AG09319 (cell line): ENCODE measurements at regions not wholly inside any gene's neighbourhood (a gene's known extent, or its start where the extent isn't known, plus 50 kb on each side); places are given as distances from the start of the nearest gene placed in this dataset.

Experiments
- DNase-seq: peaks from one replicate; pipeline ENCODE4 v3.0.0-alpha.2; 2010; ENCODE audit warnings: low read depth; ENCODE audit errors: extremely low read depth
- TF ChIP-seq, protein P1 (sequence below): IDR thresholded peaks from 2 replicates; pipeline ENCODE4 v1.5.1; 2011; ENCODE audit warnings: low read depth, mild to moderate bottlenecking, inconsistent platforms, low read length, moderate library complexity

DNA sequence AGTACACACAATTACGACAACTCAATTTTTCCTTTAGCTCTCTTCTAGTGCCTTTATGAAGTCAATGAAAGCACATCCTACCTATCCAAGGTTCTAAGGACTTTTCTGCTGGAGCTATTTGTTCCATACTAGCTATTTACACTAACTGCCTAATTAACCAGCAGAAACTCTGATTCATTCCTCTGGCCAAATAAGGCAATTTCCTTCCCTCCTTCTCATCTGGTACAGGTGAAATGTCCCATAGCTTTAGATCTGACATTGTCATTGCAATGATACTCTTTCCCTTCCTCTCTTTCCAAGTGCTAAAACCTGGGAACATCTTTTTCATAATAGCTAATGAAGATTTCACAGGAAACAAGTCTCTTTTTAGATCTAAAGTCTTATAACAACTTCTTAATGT is 521.7 kb downstream of the SOX2 start:
- DNase-seq: no peak
- TF ChIP-seq, protein P1, sequence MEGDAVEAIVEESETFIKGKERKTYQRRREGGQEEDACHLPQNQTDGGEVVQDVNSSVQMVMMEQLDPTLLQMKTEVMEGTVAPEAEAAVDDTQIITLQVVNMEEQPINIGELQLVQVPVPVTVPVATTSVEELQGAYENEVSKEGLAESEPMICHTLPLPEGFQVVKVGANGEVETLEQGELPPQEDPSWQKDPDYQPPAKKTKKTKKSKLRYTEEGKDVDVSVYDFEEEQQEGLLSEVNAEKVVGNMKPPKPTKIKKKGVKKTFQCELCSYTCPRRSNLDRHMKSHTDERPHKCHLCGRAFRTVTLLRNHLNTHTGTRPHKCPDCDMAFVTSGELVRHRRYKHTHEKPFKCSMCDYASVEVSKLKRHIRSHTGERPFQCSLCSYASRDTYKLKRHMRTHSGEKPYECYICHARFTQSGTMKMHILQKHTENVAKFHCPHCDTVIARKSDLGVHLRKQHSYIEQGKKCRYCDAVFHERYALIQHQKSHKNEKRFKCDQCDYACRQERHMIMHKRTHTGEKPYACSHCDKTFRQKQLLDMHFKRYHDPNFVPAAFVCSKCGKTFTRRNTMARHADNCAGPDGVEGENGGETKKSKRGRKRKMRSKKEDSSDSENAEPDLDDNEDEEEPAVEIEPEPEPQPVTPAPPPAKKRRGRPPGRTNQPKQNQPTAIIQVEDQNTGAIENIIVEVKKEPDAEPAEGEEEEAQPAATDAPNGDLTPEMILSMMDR: no peak

DNA sequence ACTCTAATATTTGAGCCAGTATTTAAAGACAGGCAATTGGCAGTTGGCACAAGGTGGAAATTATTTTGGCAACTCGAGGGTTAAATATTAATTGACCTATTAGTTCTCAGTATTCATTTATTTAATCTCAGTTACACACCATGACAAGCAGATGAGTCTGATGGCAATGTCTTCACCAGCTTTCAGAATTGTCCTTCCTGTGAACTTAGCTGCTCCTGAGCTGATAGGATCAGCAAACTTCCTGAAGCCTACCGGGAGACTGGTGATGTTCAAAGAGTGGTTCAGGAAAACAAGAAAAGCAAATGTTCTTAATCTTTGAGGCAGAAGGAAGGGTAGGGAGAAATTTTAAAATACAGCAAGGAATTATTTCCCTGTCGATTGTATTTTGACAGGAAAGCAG is 522.2 kb downstream of the SOX2 start:
- no peak for DNase-seq
- TF ChIP-seq, protein P1: no peak

DNA sequence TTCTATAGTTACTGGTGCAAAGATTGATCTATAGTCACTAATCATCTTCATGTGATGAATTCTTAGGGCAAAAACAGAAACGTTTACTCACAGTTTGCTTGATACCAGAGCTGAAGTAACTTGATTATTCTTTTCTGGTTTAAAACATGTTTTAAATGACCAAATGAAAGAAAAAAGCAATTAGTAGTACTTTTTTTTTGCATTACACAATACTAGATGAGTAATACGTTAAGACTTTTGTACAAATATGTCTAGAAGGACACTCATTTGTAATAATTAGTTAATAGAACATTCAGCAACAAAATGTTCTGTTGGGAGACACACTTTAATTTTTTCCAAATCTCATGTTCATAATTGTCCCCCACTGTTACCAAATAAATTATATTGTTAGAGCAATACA is 523.2 kb downstream of the SOX2 start:
- no peak for DNase-seq
- TF ChIP-seq, protein P1: no peak

DNA sequence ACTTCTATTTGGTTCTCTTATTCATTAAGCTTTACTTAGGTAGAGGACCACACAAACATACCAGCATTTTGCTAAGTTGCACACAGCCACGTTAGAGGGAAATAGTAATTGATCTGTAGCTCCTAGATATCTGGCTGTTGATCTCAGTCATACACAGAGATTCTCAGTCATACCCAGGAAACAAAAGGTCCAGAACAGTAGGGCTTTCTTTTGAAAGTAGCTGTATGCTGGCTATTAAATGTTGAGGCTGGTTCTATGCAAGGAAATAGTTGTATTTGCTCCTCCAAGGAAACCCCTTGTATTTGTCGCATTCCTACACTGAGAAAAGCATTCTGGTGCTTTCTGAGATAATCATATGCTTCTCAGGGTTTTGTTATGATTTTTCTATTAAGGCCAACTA is 523.8 kb downstream of the SOX2 start:
- no peak for DNase-seq
- TF ChIP-seq, protein P1: no peak

DNA sequence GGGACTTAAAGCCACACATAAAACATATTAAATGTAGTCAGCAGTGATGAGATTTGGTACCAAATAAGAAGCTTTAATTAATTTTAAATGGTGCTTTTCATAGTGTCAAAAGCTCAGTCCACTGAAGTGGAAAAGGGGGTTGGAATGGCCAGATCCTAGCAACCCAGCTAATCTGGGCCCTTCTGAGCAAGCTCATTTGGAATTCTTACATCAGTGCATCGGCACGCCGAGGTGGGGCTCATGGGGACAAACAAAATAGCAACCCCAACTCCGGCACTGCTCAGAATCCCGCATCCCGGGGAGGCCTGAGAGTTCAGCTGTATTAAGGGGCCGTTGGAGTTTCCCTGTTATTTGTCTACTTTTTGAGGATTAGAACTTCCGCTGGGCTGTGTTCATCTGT is 526.4 kb downstream of the SOX2 start:
- TF ChIP-seq, protein P1: no peak
- no peak for DNase-seq

DNA sequence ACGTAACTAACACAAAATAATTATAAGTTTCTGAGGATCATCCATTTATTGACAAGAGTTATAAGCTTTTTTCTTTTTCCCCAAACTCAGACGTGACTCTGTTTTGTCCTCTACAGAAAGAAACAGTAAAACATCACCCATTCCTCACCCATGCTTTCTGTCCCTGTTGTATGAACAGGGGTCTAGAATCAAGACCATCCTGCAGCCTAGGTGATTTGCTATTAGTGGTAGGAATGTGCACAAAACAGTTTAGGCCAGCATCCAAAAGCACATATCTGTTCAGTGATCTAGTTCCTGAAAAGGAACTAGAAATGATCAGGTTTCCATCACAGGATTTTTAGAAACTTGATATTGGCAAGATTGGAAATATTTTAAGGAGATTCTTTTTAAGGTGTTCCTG is 527.6 kb downstream of the SOX2 start:
- DNase-seq: no peak
- TF ChIP-seq, protein P1: no peak

DNA sequence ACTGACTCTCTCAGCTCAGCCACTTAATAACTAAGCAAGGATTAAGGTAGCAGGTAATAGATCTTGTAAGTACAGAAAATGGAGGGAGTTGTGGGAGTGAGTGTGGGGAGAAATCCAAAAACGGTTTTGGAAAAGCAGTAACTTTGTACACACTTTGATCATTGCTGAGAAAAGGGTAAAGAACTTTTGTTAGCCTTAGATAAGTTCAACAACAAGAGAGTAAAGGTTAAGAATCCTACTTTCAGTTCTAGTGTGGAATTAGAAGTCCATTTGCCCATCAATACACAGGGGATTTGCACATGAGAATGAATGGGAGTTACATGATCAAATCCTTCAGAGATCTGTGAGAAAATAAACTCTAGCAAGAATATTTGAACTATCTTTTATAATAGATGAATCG is 528.7 kb downstream of the SOX2 start:
- TF ChIP-seq, protein P1: no peak
- DNase-seq: no peak
